Effector CD4-positive, alpha-beta T cell (primary cell): ENCODE measurements at regions not wholly inside any gene's neighbourhood (a gene's known extent, or its start where the extent isn't known, plus 50 kb on each side); places are given as distances from the start of the nearest gene placed in this dataset.

Experiments
- DNase-seq: peaks from one replicate; pipeline ENCODE4 v3.0.0-alpha.2; 2020

DNA sequence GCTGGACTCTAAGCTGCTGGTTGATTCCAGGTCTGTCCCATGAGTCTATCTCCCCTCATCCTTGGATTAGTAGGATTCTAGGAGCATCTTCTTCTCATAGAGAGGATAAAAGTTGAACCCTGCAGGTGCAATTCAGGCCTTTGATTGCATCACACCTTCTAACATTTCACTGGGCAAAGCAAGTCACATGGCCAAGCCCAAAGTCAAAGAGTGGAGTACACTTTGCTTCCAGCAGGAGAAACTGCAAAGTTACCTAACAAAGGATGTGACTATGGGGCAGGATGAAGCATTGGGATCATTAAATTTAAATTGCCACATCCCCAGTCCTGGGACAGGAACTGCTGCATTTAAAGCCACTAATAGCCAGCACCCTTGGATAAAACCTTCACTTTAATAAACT, 51.0 kb upstream of the EGFLAM start:
- no peak for DNase-seq

DNA sequence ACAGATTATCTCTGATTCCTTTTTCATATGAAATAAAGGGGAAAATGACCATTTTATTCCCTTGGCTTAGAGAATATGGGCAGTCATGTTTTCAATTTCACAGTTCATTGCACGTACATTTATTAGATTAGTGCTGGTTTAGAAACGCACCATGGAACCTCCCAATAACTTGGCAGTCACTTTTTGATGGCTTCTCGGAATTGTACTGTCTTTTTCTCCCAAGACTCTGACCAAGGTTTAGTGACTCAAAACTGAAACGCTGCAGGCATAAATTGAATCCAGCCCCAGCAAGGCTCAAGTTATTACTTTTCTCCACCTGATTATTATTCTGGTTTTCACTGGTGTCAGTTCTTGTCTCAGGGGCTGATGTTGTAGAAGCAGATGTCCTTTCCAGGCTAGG, 55.6 kb upstream of the EGFLAM start:
- DNase-seq, result no peak

- no peak for DNase-seq
Measured at GRCh38 chr5:38200872-38201557, 57.3 kb upstream of the EGFLAM start.

DNA sequence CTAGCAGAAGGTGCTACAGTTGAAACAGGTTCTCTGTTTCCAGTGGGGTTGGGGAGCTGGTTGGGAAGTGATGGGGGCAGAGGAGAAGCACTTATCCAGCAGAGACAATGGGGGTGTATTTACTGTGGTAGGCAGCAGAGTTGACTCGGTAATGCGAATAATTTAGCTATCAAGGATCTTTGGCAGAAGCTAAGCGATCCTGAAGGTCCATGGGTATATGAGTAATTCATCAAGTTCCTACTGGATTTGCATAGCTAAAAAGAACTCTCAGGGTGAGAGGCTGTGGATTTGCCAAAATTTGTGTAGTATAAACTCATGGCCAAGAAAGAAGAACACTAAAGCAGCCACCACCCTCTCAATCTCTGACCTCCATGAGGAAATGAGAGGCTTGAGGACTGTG, 61.2 kb upstream of the EGFLAM start:
- no peak for DNase-seq

DNA sequence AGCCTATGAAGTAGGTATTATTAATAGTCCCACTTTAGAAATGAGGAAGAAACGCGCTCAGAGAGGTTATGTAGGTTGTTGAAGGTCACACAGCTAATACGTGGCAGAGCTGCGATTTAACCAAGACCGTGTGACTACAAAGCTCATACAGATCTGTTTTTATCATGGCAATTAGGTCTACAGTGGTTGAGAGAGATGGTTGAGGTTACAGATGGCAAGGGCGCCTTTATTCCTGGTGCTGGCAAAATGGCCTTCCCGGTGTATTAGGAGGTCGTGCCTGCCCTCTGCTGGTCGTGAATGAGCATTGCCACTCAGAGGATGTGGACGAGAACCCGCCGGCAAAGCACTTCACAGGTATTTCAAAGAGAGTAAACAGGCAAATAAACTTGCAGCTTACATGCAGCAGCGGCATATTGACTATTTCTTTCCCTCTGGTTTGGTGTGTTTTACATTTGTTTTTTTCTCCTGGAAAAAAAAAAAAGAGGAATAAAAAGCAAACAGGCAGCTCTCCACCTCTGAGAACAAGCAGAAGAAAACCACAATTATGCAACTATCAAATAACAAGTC, 65.3 kb upstream of the EGFLAM start:
- peak; percentile 23 for DNase-seq

DNA sequence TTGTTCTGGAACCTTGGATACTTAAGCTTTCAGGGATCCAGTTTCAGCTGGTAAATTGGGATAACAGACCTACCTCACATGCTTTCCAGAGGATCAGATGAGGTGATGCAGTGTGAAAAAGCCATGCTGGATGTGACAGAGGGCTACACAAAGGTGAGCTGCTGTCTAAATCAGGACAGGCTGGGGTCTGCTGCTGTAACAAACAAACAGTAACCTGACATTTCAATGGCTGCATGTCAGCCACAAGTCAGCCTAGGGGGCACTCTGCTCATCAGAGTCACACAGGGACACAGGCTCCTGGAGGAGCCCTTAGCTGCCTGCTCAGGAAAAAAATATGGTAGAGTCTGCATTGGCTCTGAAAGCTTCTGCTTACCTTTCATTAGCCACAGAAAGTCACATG, 66.7 kb upstream of the EGFLAM start:
- no peak for DNase-seq

- DNase-seq, result no peak
Measured at GRCh38 chr5:38190111-38190510, 68.2 kb upstream of the EGFLAM start.

GRCh38 chr5:38189081-38189504, 69.3 kb upstream of the EGFLAM start:
- no peak for DNase-seq

- DNase-seq, result no peak
Measured at GRCh38 chr5:38188591-38188990, 69.8 kb upstream of the EGFLAM start.

DNA sequence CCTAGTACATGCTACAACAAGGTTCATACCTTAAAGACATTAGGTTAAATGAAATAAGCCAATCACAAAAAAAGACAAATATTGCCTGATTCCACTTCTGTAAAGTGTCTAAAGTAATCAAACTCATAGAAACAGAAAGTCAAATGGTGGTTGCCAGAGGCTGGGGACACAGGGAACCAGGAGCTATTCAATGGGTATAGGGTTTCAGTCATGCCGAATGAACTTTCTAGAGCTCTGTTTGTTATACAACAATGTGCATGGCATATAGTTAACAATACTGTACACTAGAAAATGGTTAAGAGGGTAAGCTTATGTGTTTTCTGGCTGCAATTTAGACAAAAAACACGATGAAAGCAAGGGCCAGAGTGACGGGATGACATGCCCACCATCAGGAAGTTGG, 70.8 kb upstream of the EGFLAM start:
- DNase-seq, result no peak

- DNase-seq, result no peak
Measured at GRCh38 chr5:38184627-38185026, 73.7 kb upstream of the EGFLAM start.

DNA sequence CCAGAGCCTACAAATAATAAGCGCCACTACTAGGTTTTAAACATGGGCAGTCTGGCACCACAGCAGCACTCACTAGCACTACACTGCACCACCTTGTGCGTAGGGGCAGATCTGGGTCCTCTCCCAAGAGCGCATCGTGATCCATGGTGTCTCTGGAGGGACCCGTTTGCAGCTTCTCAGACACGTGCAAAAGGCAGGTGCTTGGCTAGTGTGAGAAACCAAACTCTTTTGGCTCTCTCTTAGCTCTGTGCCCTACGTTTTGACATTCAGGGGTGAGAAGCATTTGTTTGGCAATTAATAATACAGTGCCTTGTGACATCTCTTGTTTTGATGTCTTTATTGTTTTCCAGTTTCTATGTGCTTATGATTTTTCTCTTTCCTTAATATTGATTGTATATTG, 75.4 kb upstream of the EGFLAM start:
- no peak for DNase-seq

DNA sequence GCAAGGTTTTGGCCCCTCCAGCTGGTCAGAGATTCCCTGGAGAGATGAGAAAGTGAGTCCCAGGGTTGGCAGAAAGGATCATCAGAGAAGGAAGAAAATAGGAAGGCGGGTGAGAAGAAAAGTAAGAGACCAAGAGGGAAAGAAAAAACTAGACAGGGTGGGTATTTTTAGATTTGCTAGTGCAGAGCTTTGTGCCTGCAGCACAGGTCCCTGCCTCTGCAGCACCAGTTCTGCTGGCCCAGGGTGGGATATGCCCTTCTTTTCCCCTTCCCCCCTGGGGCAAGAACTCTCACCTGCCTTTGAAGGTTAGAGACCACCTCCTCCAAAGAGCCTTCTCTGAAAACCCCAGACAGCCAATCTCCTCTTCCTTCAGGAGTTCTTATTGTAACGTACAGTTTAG, 90.3 kb upstream of the EGFLAM start:
- DNase-seq, result no peak

GRCh38 chr5:38167562-38167996, 90.8 kb upstream of the EGFLAM start:
- no peak for DNase-seq

- DNase-seq, result no peak
Measured at GRCh38 chr5:38166832-38167231, 91.5 kb upstream of the EGFLAM start.

- no peak for DNase-seq
Measured at GRCh38 chr5:38165435-38165834, 92.9 kb upstream of the EGFLAM start.

GRCh38 chr5:38164776-38165399, 93.5 kb upstream of the EGFLAM start:
- no peak for DNase-seq

DNA sequence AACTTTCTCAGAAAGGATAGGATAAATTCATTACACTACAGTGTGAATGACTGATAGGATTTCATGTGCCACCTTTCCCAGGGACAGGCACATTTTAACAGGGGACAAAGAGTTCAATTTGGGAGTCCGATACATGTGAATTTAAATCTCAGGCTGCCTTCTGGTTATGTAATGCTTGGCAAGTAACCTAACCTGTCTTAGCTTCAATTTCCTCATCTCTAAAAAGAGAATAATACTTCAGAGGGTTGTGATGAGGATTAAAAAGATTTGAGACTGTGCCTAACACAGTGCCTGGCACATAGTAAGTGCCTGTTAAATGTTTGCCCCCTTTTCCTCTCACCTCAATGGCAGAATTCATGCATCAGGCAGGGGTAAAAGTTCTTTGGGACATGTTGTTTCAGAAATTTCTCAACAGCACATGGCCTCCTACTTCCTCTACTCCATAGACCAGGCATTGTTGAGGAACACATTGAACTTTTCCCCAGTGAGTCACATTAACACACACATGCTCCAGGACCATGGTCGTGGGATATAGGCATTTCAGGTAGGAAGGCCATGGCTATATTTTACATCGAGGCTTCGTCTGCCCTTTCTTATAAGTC, 94.6 kb upstream of the EGFLAM start:
- no peak for DNase-seq

- no peak for DNase-seq
Measured at GRCh38 chr5:38162625-38163024, 95.7 kb upstream of the EGFLAM start.

DNA sequence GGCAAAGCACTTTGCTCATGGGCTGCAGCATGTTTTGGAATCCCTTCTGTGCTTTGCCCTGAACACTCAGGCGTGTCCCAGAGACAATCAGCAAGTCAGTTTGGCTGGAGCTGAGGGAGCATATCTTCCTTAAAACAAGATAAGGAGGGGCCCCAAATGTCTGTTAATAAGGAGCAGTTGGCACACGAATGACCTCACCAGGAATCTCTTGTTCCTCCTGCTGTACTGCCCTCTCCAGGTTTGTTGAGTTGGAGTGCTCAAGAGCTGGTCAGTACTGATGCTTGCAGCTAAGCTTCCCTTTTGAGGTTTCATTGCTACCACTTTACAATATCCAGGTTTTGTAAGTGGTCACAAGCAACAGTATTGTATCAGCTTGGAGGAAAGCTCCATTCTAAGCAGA, 101.3 kb upstream of the EGFLAM start:
- DNase-seq, result no peak

- DNase-seq, result no peak
Measured at GRCh38 chr5:38154615-38155204, 103.6 kb upstream of the EGFLAM start.

DNA sequence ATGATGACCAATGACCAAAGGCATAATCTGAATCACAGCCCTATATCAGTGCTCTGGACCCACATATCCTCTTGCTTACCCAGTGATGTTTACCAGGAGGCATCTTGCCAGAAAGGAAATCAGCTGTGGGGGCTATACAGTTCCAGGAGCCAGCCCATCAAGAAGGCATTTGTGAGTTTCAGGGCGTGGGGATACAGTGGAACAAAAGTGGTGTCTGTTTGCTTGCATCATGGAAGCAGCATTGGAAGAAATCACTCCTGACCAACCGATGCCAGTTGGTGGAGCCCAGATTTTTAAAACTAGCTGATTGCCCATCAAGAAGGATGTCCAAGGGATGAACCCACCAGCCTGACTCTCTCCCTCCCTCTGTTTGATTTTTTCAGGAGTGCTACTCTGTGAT, 106.5 kb upstream of the EGFLAM start:
- no peak for DNase-seq

GRCh38 chr5:38149815-38150195, 108.6 kb upstream of the EGFLAM start:
- DNase-seq, result no peak
